ENCODE measurements at regions not wholly inside any gene's neighbourhood (a gene's known extent, or its start where the extent isn't known, plus 50 kb on each side); places are given as distances from the start of the nearest gene placed in this dataset.

GRCh38 chr2:106995556-106995955 lies 109.6 kb upstream of the ST6GAL2 start:
- TF ChIP-seq GATA1 (IDR thresholded peaks at IDR 0.05; ENCODE audit: low read depth, low read length): no peak
- no peak for TF ChIP-seq POLR2A (IDR thresholded peaks at IDR 0.05; ENCODE audit: low read length)
- no peak for DNase-seq

GRCh38 chr2:106996171-106996769 lies 110.3 kb upstream of the ST6GAL2 start:
- DNase-seq: no peak
- TF ChIP-seq GATA1 (IDR thresholded peaks at IDR 0.05; ENCODE audit: low read depth, low read length) (no peak), POLR2A (IDR thresholded peaks at IDR 0.05; ENCODE audit: low read length) (no peak)

- no peak for DNase-seq
- TF ChIP-seq GATA1 (IDR thresholded peaks at IDR 0.05; ENCODE audit: low read depth, low read length) (no peak), POLR2A (IDR thresholded peaks at IDR 0.05; ENCODE audit: low read length) (no peak)
These were observed 111.2 kb upstream of the ST6GAL2 start for GRCh38 chr2:106997204-106997603.

GRCh38 chr2:107001062-107001461 lies 115.1 kb upstream of the ST6GAL2 start:
- no peak for DNase-seq
- TF ChIP-seq POLR2A (IDR thresholded peaks at IDR 0.05; ENCODE audit: low read length): no peak
- TF ChIP-seq GATA1 (IDR thresholded peaks at IDR 0.05; ENCODE audit: low read depth, low read length): no peak

GRCh38 chr2:107001551-107001950 lies 115.6 kb upstream of the ST6GAL2 start:
- no peak for DNase-seq
- TF ChIP-seq POLR2A (IDR thresholded peaks at IDR 0.05; ENCODE audit: low read length): no peak
- no peak for TF ChIP-seq GATA1 (IDR thresholded peaks at IDR 0.05; ENCODE audit: low read depth, low read length)

GRCh38 chr2:107001964-107002696 lies 116.2 kb upstream of the ST6GAL2 start:
- DNase-seq: no peak

GRCh38 chr2:107002735-107003134 lies 116.8 kb upstream of the ST6GAL2 start:
- no peak for TF ChIP-seq POLR2A (IDR thresholded peaks at IDR 0.05; ENCODE audit: low read length)
- no peak for TF ChIP-seq GATA1 (IDR thresholded peaks at IDR 0.05; ENCODE audit: low read depth, low read length)
- no peak for DNase-seq

More at GRCh38 chr2:107001964-107002696, 116.2 kb upstream of the ST6GAL2 start:
- no peak for TF ChIP-seq GATA1 (IDR thresholded peaks at IDR 0.05; ENCODE audit: low read depth, low read length)
- TF ChIP-seq POLR2A (IDR thresholded peaks at IDR 0.05; ENCODE audit: low read length): no peak

GRCh38 chr2:107005853-107006252 lies 119.9 kb upstream of the ST6GAL2 start:
- DNase-seq: no peak
- TF ChIP-seq GATA1 (IDR thresholded peaks at IDR 0.05; ENCODE audit: low read depth, low read length) (no peak), POLR2A (IDR thresholded peaks at IDR 0.05; ENCODE audit: low read length) (no peak)

- DNase-seq: no peak
- TF ChIP-seq POLR2A (IDR thresholded peaks at IDR 0.05; ENCODE audit: low read length) (no peak), GATA1 (IDR thresholded peaks at IDR 0.05; ENCODE audit: low read depth, low read length) (no peak)
These were observed 120.9 kb upstream of the ST6GAL2 start for GRCh38 chr2:107006836-107007235.

- TF ChIP-seq POLR2A (IDR thresholded peaks at IDR 0.05; ENCODE audit: low read length) (no peak), GATA1 (IDR thresholded peaks at IDR 0.05; ENCODE audit: low read depth, low read length) (no peak)
- no peak for DNase-seq
These were observed 122.0 kb upstream of the ST6GAL2 start for GRCh38 chr2:107007927-107008326.

GRCh38 chr2:107008843-107009242 lies 122.9 kb upstream of the ST6GAL2 start:
- no peak for DNase-seq
- TF ChIP-seq GATA1 (IDR thresholded peaks at IDR 0.05; ENCODE audit: low read depth, low read length): no peak
- TF ChIP-seq POLR2A (IDR thresholded peaks at IDR 0.05; ENCODE audit: low read length): no peak

- DNase-seq: no peak
- TF ChIP-seq GATA1 (IDR thresholded peaks at IDR 0.05; ENCODE audit: low read depth, low read length) (no peak), POLR2A (IDR thresholded peaks at IDR 0.05; ENCODE audit: low read length) (no peak)
These were observed 123.3 kb upstream of the ST6GAL2 start for GRCh38 chr2:107009275-107009674.

- DNase-seq: no peak
- no peak for TF ChIP-seq POLR2A (IDR thresholded peaks at IDR 0.05; ENCODE audit: low read length)
- no peak for TF ChIP-seq GATA1 (IDR thresholded peaks at IDR 0.05; ENCODE audit: low read depth, low read length)
These were observed 126.8 kb upstream of the ST6GAL2 start for GRCh38 chr2:107012714-107013306.

GRCh38 chr2:107013884-107014283 lies 127.9 kb upstream of the ST6GAL2 start:
- no peak for DNase-seq
- TF ChIP-seq POLR2A (IDR thresholded peaks at IDR 0.05; ENCODE audit: low read length): no peak

- TF ChIP-seq POLR2A (IDR thresholded peaks at IDR 0.05; ENCODE audit: low read length) (no peak), GATA1 (IDR thresholded peaks at IDR 0.05; ENCODE audit: low read depth, low read length) (no peak)
- DNase-seq: no peak
These were observed 132.4 kb upstream of the ST6GAL2 start for GRCh38 chr2:107018366-107018765.

All from erythroblast (primary cell).